PFSK-1 (cell line): ENCODE measurements at regions not wholly inside any gene's neighbourhood (a gene's known extent, or its start where the extent isn't known, plus 50 kb on each side); places are given as distances from the start of the nearest gene placed in this dataset.

Experiments
- FOXP2 ChIP-seq: optimal IDR thresholded peaks from 2 replicates; pipeline ENCODE3; 2011; ENCODE audit warnings: borderline replicate concordance, control low read depth, inconsistent platforms; ENCODE audit not compliant: insufficient read depth; ENCODE audit errors: extremely low read length, extremely low read depth
- POLR2AphosphoS5 ChIP-seq: IDR thresholded peaks from 2 replicates; pipeline ENCODE4 v1.6.1; 2012; ENCODE audit warnings: low read depth, mild to moderate bottlenecking, control low read depth, low read length, moderate library complexity
- REST ChIP-seq, 2 experiments: IDR thresholded peaks; 2 replicates each; pipeline versions ENCODE4 v1.6.1 to v1.8.0; 2011 to 2012; ENCODE audit warnings: low read depth in 2 of 2, low read length in 2 of 2, control low read depth in 1 of 2, inconsistent platforms in 1 of 2, mild to moderate bottlenecking in 1 of 2, moderate library complexity in 1 of 2; ENCODE audit not compliant: insufficient read depth in 1 of 2
- SIN3A ChIP-seq: IDR thresholded peaks from 2 replicates; pipeline ENCODE4 v1.6.1; 2012; ENCODE audit warnings: mild to moderate bottlenecking, low read length, moderate library complexity, borderline replicate concordance; ENCODE audit not compliant: insufficient read depth
- TAF1 ChIP-seq: IDR thresholded peaks from 2 replicates; pipeline ENCODE4 v1.6.1; 2012; ENCODE audit warnings: low read length, control low read depth, borderline replicate concordance; ENCODE audit not compliant: insufficient read depth

- no peak for TF ChIP-seq POLR2AphosphoS5
- no peak for TF ChIP-seq FOXP2
- TF ChIP-seq SIN3A = no peak
- TF ChIP-seq TAF1 = no peak
- no peak for TF ChIP-seq REST (IDR thresholded peaks at IDR 0.05; ENCODE audit: insufficient read depth in 1 of 2, low read depth in 2 of 2, low read length in 2 of 2)
Observed at GRCh38 chr1:37393173-37394120, 80.9 kb upstream of the ZC3H12A start.

GRCh38 chr1:37394574-37395464 is 79.6 kb upstream of the ZC3H12A start:
- TF ChIP-seq SIN3A (no peak), TAF1 (no peak), REST (IDR thresholded peaks at IDR 0.05; ENCODE audit: insufficient read depth in 1 of 2, low read depth in 2 of 2, low read length in 2 of 2) (no peak), FOXP2 (no peak), POLR2AphosphoS5 (no peak)

- TF ChIP-seq TAF1 (no peak), FOXP2 (no peak), SIN3A (no peak), REST (IDR thresholded peaks at IDR 0.05; ENCODE audit: insufficient read depth in 1 of 2, low read depth in 2 of 2, low read length in 2 of 2) (no peak), POLR2AphosphoS5 (no peak)
Observed at GRCh38 chr1:37398096-37398495, 76.3 kb upstream of the ZC3H12A start.

GRCh38 chr1:37399205-37399604 is 75.2 kb upstream of the ZC3H12A start:
- no peak for TF ChIP-seq TAF1
- no peak for TF ChIP-seq SIN3A
- TF ChIP-seq REST (IDR thresholded peaks at IDR 0.05; ENCODE audit: insufficient read depth in 1 of 2, low read depth in 2 of 2, low read length in 2 of 2) = no peak
- no peak for TF ChIP-seq POLR2AphosphoS5
- TF ChIP-seq FOXP2 = no peak
